OCI-LY7 (cell line): ENCODE measurements at regions not wholly inside any gene's neighbourhood (a gene's known extent, or its start where the extent isn't known, plus 50 kb on each side); places are given as distances from the start of the nearest gene placed in this dataset.

Source experiments
- BruUV-seq: library from RNA; stranded (reverse); fragments of 400-500 nt; replicated peaks from 2 replicates; lab custom pipeline; 2021; lab: Mats Ljungman, UMichigan
- CTCF ChIA-PET: fragments of 300-600 bp; sonication (Branson Sonifier 250); formaldehyde crosslinking; loops from one replicate; lab custom pipeline; 2022; ENCODE audit warnings: antibody characterized with exemption; ENCODE audit not compliant: unreplicated experiment; lab: Charles Lee
- POLR2A ChIA-PET: fragments of 300-600 bp; sonication (Branson Sonifier 250); formaldehyde crosslinking; loops from one replicate; lab custom pipeline; 2022; ENCODE audit warnings: antibody characterized with exemption; lab: Charles Lee
- DNase-seq: peaks from one replicate; pipeline ENCODE4 v3.0.0-alpha.2; 2015; ENCODE audit warnings: low spot score
- H2AFZ ChIP-seq: fragments of 200-600 bp; sonication (generic), shearing (Covaris generic); 2 replicates; pipeline ENCODE4 v1.6.1; 2014; ENCODE audit warnings: mild to moderate bottlenecking, antibody characterized with exemption, low read length, moderate library complexity
- H3K27ac ChIP-seq: fragments of 200-600 bp; sonication (generic); 2 replicates; pipeline ENCODE4 v1.5.1; 2014; ENCODE audit warnings: mixed run types, low read depth, mild to moderate bottlenecking, moderate library complexity, low read length, inconsistent platforms; ENCODE audit not compliant: poor library complexity, severe bottlenecking
- H3K36me3 ChIP-seq: fragments of 200-600 bp; sonication (generic); 2 replicates; pipeline ENCODE4 v1.6.1; 2014; ENCODE audit warnings: mild to moderate bottlenecking, antibody characterized with exemption, low read length, moderate library complexity, mixed read lengths; ENCODE audit not compliant: insufficient read depth
- H3K4me1 ChIP-seq: fragments of 200-600 bp; sonication (generic); 2 replicates; pipeline ENCODE4 v1.5.1; 2014; ENCODE audit warnings: mild to moderate bottlenecking, low read length; ENCODE audit not compliant: insufficient read depth, poor library complexity, severe bottlenecking
- H3K4me2 ChIP-seq: fragments of 200-600 bp; sonication (generic); 2 replicates; pipeline ENCODE4 v1.6.1; 2014; ENCODE audit warnings: mild to moderate bottlenecking, low read length
- H3K4me3 ChIP-seq: fragments of 200-600 bp; sonication (generic); 2 replicates; pipeline ENCODE4 v1.5.1; 2014; ENCODE audit warnings: mild to moderate bottlenecking, low read depth, low read length; ENCODE audit not compliant: poor library complexity, severe bottlenecking
- H3K79me2 ChIP-seq: fragments of 200-600 bp; sonication (generic); 2 replicates; pipeline ENCODE4 v1.6.1; 2016; ENCODE audit warnings: low read depth, mild to moderate bottlenecking, low read length, moderate library complexity, mixed read lengths; ENCODE audit not compliant: insufficient read depth
- H3K9me2 ChIP-seq: fragments of 200-600 bp; sonication (generic); 2 replicates; pipeline ENCODE4 v1.6.1; 2016; ENCODE audit warnings: mild to moderate bottlenecking, low read length, mixed read lengths; ENCODE audit not compliant: insufficient read depth
- H3K9me3 ChIP-seq: fragments of 200-600 bp; sonication (generic); 2 replicates; pipeline ENCODE4 v1.6.1; 2014; ENCODE audit warnings: mild to moderate bottlenecking, mixed run types, low read length, mixed read lengths
- H4K20me1 ChIP-seq: fragments of 200-600 bp; sonication (generic); 2 replicates; pipeline ENCODE4 v1.6.1; 2014; ENCODE audit warnings: mild to moderate bottlenecking, antibody characterized with exemption, low read length, moderate library complexity, mixed read lengths; ENCODE audit not compliant: insufficient read depth
- CTCF ChIP-seq: fragments of 200-600 bp; sonication (generic); conservative IDR thresholded peaks from 2 replicates; pipeline ENCODE4 v1.5.1; 2014; ENCODE audit warnings: mild to moderate bottlenecking, antibody characterized with exemption, low read length, moderate library complexity, mixed read lengths
- EZH2phosphoT487 ChIP-seq: fragments of 200-600 bp; sonication (generic); IDR thresholded peaks from 2 replicates; pipeline ENCODE4 v1.6.1; 2018; ENCODE audit warnings: low read depth, borderline replicate concordance, mild to moderate bottlenecking, mixed run types, antibody characterized with exemption, low read length, moderate library complexity, mixed read lengths
- intact Hi-C: fragments of 100-400 bp; cut with micrococcal nuclease; formaldehyde crosslinking; loops from one replicate; pipeline ENCODE4 v1.10.0; 2022; ENCODE audit not compliant: unreplicated experiment

DNA sequence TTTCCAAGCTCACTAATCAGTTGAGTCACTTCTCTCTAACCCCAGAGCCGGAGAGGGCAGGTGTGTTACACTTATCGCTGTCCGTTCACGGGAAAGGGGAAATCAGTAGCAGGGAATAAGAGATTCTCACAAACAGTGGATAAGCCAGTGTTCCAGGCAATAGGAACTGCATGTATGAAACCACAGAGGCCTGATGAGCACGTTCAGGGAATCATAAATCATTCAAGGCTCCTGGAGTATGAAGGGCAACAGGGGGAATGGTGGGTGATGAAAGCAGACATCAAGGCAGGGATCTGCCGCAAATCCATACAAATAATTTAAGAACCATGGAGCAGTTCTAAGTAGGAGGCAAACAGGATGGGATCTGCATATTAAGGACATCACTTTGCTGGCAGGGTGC, 59.1 kb upstream of the ADGRG2 start:
- no peaks in the 10 kb centered on the region for H3K79me2 ChIP-seq
- BruUV-seq = no TSS peak
- no peak overlapping the region for H2AFZ ChIP-seq
- H3K9me2 ChIP-seq = no peaks in the 10 kb centered on the region
- H3K4me1 ChIP-seq = no peaks in the 10 kb centered on the region
- no peaks in the 10 kb centered on the region for H3K36me3 ChIP-seq
- H4K20me1 ChIP-seq = no peaks in the 10 kb centered on the region
- H3K4me2 ChIP-seq = no peak overlapping the region
- ChIA-PET POLR2A (interaction anchor here (0.5 kb wide), 1 partner anchor 494 kb away, joined by 5 read pairs; no protein-coding TSS in a partner anchor), CTCF (no interaction called here)
- intact Hi-C loops = no loop called here
- no peak overlapping the region for H3K4me3 ChIP-seq
- TF ChIP-seq CTCF (no peak), EZH2phosphoT487 (no peak)
- DNase-seq = no peak
- H3K27ac ChIP-seq = no peak overlapping the region
- H3K9me3 ChIP-seq = no peaks in the 10 kb centered on the region

GRCh38 chrX:19182785-19183184, 60.5 kb upstream of the ADGRG2 start:
- ChIA-PET POLR2A (no interaction called here), CTCF (no interaction called here)
- Histone ChIP-seq H4K20me1 (no peaks in the 10 kb centered on the region), H3K4me1 (no peaks in the 10 kb centered on the region), H3K9me3 (no peaks in the 10 kb centered on the region), H3K9me2 (no peaks in the 10 kb centered on the region), H2AFZ (no peak overlapping the region), H3K36me3 (no peaks in the 10 kb centered on the region), H3K4me3 (no peak overlapping the region), H3K27ac (no peak overlapping the region), H3K79me2 (no peaks in the 10 kb centered on the region), H3K4me2 (no peak overlapping the region)
- intact Hi-C loops = no loop called here
- no TSS peak for BruUV-seq
- TF ChIP-seq CTCF (no peak), EZH2phosphoT487 (no peak)
- DNase-seq = no peak

- no peak overlapping the region for H3K27ac ChIP-seq
Observed at GRCh38 chrX:19183761-19184477, 61.7 kb upstream of the ADGRG2 start.

More at GRCh38 chrX:19183761-19184477, 61.7 kb upstream of the ADGRG2 start:
- Histone ChIP-seq H3K4me1 (no peaks in the 10 kb centered on the region), H3K36me3 (no peaks in the 10 kb centered on the region), H3K4me2 (no peak overlapping the region), H3K79me2 (no peaks in the 10 kb centered on the region), H4K20me1 (no peaks in the 10 kb centered on the region), H3K9me3 (no peaks in the 10 kb centered on the region), H2AFZ (no peak overlapping the region), H3K4me3 (no peak overlapping the region), H3K9me2 (no peaks in the 10 kb centered on the region)
- POLR2A ChIA-PET = no interaction called here
- DNase-seq = no peak
- TF ChIP-seq CTCF = no peak
- no peak for TF ChIP-seq EZH2phosphoT487
- BruUV-seq = no TSS peak
- CTCF ChIA-PET = no interaction called here
- intact Hi-C loops = no loop called here
